DMS 273 (cell line): ENCODE measurements at regions not wholly inside any gene's neighbourhood (a gene's known extent, or its start where the extent isn't known, plus 50 kb on each side); places are given as distances from the start of the nearest gene placed in this dataset.
A peak's percentile ranks its signal among the peaks of the same experiment; 100 is the strongest.
"Not testable (repeated sequence)": the region's sequence is repeated elsewhere in the genome, so short reads cannot be mapped to it uniquely, and the experiment has no call there.

ENCODE experiments used
- DNase-seq: peaks from one replicate; lab custom pipeline; 2025; ENCODE audit not compliant: unreplicated experiment; lab: John Stamatoyannopoulos, UW

- DNase-seq = no peak
Measured at GRCh38 chr10:33485276-33485675, 150.8 kb upstream of the NRP1 start.

GRCh38 chr10:33484787-33485186 is 150.3 kb upstream of the NRP1 start:
- no peak for DNase-seq

- DNase-seq = peak; percentile 34
Measured at GRCh38 chr10:33483816-33484190, 149.3 kb upstream of the NRP1 start.

GRCh38 chr10:33483124-33483815 is 148.8 kb upstream of the NRP1 start:
- peak; percentile 34 for DNase-seq

- no peak for DNase-seq
Measured at GRCh38 chr10:33482486-33482885, 148.0 kb upstream of the NRP1 start.

GRCh38 chr10:33481184-33481583 is 146.7 kb upstream of the NRP1 start:
- no peak for DNase-seq

DNA sequence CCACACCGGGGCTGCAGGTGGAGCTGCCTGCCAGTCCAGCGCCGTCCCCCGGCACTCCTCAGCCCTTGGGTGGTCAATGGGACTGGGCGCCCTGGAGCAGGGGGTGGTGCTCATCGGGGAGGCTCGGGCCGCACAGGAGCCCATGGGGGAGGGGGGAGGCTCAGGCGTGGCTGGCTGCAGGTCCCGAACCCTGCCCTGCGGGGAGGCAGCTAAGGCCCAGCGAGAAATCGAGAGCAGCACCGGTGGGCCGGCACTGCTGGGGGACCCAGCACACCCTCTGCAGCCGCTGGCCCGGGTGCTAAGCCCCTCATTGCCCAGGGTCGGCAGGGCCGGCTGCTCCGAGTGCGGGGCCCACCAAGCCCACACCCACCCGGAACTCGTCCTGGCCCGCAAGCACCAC is 145.9 kb upstream of the NRP1 start:
- not testable (repeated sequence) for DNase-seq

DNA sequence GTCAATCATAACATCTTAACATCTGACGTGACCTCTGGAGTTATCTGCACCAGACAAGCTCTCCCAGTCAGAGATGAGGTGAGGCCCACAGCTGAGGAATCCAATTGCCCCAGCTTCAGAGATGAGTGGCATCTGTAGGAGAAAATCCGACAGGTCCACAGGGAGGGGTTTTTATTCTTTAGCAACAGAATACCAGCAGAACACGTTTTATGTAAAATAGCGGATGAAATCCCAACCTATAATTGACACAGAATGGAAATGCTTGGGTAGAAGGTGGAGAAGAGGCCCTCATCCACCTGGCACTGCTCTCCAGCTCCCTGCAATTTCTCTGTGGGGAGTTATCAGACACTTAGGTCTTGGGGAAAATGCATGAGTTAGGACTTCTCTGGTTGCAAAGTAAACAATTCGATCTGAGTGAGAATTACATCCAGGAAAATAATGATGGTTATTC is 144.2 kb upstream of the NRP1 start:
- DNase-seq = no peak

DNA sequence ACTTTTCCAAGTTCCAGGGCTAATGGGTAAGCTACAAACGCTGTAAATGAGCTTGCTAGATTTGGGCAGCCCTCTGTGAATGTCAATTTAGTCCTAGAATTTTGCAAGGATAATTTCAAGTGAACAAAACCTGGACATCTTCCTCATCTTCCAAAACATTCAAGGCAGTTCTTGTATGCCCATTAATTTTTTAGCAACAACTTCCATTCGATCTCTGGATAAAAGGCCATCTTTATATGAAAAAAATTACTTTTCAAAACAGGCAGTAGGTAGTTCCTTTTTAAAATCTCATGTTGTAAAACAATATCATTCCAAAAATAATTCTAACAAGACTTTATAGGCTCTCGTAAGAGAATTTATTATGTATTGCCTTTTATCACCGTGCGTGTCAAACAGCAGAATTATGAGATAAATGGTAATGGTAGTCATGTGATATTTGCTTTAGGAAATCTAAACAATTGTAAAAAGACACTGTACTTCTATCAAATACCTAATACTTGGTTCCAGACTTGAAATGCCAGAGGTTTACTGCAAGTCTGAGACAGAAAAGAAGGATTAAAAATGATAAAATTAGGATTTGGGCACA is 143.7 kb upstream of the NRP1 start:
- DNase-seq = no peak

GRCh38 chr10:33477291-33478088 is 143.0 kb upstream of the NRP1 start:
- DNase-seq = no peak

- DNase-seq = no peak
Measured at GRCh38 chr10:33476757-33477273, 142.3 kb upstream of the NRP1 start.

GRCh38 chr10:33473688-33474087 is 139.2 kb upstream of the NRP1 start:
- no peak for DNase-seq

GRCh38 chr10:33468006-33468405 is 133.5 kb upstream of the NRP1 start:
- not testable (repeated sequence) for DNase-seq

- no peak for DNase-seq
Measured at GRCh38 chr10:33465747-33466146, 131.3 kb upstream of the NRP1 start.

DNA sequence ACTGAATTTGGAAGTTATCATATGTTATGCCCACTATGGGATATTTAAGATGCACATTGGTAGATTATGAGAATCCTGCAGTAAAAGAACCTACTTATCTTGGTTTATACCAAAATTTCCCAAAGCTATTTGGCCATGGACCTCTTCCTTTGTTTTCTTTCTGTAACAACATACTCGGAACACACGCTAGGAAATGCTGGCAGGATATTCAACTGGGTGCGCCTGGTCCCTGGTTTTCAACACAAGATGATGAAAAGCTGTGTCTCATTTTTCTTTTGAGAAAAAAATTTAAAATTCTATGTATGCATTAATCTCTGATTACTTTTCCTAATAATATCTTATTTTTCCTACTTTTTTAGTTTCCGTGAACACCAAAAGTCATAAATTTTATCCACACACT is 128.5 kb upstream of the NRP1 start:
- DNase-seq = no peak

DNA sequence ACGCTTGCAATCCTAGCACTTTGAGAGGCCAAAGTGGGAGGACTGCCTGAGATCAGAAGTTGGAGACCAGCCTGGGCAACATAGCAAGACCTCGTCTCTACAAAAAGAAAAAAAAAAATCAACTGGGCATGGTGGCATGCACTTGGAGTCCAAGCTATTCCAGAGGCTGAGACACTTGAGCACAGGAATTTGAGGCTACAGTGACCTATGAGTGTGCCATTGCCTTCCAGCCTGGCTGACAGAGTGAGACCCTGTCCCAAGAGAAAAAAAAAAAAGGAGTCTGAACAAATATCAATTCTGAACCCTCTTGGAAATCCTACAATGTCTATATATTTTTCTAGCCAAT is 126.8 kb upstream of the NRP1 start:
- no peak for DNase-seq

DNA sequence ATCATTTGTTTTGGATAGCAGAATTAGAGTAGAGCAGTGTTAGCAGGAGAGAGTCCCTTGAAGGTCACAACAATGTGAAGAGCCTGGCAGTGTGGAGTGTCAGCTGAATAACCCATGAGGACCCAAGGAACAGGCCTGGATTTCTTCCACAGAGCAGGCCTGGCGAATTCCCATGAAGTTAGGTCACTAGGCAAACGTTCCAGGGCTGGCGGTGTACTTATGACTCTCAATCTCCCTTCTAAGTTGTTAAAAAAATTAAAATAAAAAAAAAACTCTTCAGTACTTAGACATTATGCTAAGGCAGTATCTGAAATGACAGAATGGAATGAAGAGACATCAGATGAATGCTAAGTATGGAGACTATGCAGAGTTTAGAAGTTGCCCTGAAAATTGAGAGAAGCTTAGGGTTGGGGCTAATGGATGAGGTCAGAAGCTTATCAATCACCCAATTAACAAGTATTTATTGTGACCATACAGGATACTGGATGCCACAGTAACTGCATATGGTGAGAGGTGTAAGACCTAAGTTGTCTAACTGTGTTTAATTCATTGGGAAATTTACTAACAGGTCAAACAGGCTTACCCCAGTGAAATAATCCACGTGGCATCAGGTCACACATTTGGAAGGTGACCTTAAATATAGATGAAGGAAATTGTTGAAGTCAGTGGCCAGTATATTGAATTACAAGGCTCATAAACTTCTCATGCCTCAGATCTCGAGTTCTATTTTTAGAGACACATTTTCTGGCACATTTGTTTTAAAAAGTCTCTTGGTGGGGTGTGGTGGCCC is 126.2 kb upstream of the NRP1 start:
- no peak for DNase-seq

GRCh38 chr10:33459602-33460001 is 125.1 kb upstream of the NRP1 start:
- DNase-seq = no peak

GRCh38 chr10:33455029-33455428 is 120.6 kb upstream of the NRP1 start:
- no peak for DNase-seq

- DNase-seq = no peak
Measured at GRCh38 chr10:33454554-33454953, 120.1 kb upstream of the NRP1 start.
